ENCODE measurements at regions not wholly inside any gene's neighbourhood (a gene's known extent, or its start where the extent isn't known, plus 50 kb on each side); places are given as distances from the start of the nearest gene placed in this dataset.
"Not testable (repeated sequence)": the region's sequence is repeated elsewhere in the genome, so short reads cannot be mapped to it uniquely, and the experiment has no call there.

DNA sequence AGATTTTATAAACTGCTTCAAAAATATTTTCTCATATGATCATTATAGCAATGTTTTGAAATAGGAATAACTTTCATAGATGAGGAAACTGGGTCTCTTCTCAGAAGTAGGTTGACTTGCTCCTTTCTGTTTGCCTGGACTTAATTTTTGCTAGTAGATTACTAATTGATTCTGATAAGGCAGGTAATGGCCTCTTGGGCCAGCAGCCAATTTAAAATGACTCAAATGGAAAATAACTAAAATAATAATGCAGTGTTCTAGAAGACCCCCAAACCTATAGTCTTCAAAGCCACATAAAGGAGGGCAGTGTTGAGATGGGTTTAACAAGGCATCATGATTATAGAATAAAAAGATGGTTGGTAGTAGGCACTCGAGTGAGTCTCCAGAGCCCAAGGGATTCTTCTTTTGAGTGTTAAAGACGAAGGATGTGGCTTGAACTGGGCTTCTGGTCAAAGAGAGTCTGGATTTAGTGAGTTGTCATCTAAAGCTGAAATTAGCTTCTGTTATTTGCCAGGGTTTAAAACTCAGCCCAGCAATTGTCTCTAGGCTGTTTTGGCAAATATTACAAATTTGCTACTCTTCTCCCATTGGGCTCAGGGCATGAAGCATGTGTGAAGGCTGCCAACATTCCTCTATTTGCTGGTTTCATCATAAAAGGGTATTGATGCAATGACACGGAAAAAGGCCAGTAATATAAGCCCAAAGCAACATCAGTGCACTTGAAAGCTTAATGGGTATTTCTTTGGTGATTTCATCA lies 297.1 kb upstream of the MEIS2 start:
- no peaks in the 10 kb centered on the region for H3K27me3 ChIP-seq
- no peak overlapping the region for H3K9ac ChIP-seq (ENCODE audit: low read depth in 2 of 2, low read length in 2 of 2)
- no peaks in the 10 kb centered on the region for H3K36me3 ChIP-seq
- no peaks in the 10 kb centered on the region for H3K4me1 ChIP-seq
- TF ChIP-seq, protein P1, sequence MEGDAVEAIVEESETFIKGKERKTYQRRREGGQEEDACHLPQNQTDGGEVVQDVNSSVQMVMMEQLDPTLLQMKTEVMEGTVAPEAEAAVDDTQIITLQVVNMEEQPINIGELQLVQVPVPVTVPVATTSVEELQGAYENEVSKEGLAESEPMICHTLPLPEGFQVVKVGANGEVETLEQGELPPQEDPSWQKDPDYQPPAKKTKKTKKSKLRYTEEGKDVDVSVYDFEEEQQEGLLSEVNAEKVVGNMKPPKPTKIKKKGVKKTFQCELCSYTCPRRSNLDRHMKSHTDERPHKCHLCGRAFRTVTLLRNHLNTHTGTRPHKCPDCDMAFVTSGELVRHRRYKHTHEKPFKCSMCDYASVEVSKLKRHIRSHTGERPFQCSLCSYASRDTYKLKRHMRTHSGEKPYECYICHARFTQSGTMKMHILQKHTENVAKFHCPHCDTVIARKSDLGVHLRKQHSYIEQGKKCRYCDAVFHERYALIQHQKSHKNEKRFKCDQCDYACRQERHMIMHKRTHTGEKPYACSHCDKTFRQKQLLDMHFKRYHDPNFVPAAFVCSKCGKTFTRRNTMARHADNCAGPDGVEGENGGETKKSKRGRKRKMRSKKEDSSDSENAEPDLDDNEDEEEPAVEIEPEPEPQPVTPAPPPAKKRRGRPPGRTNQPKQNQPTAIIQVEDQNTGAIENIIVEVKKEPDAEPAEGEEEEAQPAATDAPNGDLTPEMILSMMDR (IDR thresholded peaks at IDR 0.05) = no peak
- no peak overlapping the region for H3K4me3 ChIP-seq
- DNase-seq = no peak
- no peak overlapping the region for H3K27ac ChIP-seq
- intact Hi-C loops (cut with DNase I) = no loop called here
- no peaks in the 10 kb centered on the region for H3K9me3 ChIP-seq

DNA sequence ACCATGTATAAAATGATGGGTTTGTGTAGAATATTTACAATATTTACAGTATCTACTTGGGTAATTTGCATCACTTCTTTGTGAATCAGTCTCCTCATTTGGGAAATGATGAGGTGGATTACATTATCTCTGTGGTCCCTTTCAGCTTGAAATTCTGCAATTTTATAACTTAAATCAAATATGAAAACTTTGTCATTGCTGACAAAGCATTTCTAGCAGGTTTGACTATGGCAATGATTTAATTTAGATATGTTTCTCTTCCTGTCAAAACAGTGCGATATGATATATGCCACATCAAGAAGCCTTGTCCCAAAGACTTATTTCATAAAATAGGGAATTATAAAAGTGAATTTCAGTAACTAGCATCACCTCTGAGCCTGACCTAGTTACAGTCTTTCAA lies 315.8 kb upstream of the MEIS2 start:
- intact Hi-C loops (cut with DNase I) = no loop called here
- TF ChIP-seq, protein P1 (IDR thresholded peaks at IDR 0.05) = no peak
- Histone ChIP-seq H3K27ac (no peak overlapping the region), H3K27me3 (no peaks in the 10 kb centered on the region), H3K9me3 (no peaks in the 10 kb centered on the region), H3K4me1 (no peaks in the 10 kb centered on the region), H3K4me3 (no peak overlapping the region), H3K9ac (ENCODE audit: low read depth in 2 of 2, low read length in 2 of 2) (no peak overlapping the region), H3K36me3 (no peaks in the 10 kb centered on the region)
- no peak for DNase-seq

DNA sequence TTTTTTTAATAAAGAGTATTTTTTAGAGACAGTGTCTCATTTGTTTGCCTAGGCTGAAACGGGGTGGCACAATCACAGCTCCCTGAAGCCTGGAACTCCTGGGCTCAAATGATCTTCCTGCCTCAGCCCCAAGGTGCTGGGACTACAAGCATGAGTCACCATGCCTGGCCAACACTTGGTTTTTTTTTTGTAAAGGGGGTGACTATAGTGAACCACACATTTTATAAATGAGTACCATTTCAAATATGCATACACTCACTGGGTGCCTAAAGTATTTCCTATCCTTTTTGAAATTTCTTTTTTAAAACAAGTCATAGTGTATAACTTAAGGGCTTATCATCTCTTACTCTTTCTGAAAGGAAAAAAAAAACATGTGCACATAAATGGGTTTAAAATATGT lies 325.2 kb upstream of the MEIS2 start:
- DNase-seq = no peak
- no peak overlapping the region for H3K4me3 ChIP-seq
- H3K4me1 ChIP-seq = no peaks in the 10 kb centered on the region
- H3K27ac ChIP-seq = no peak overlapping the region
- no peak overlapping the region for H3K9ac ChIP-seq (ENCODE audit: low read depth in 2 of 2, low read length in 2 of 2)
- no peaks in the 10 kb centered on the region for H3K9me3 ChIP-seq
- no peaks in the 10 kb centered on the region for H3K27me3 ChIP-seq
- intact Hi-C loops (cut with DNase I) = no loop called here
- TF ChIP-seq, protein P1 (IDR thresholded peaks at IDR 0.05) = no peak
- no peaks in the 10 kb centered on the region for H3K36me3 ChIP-seq

DNA sequence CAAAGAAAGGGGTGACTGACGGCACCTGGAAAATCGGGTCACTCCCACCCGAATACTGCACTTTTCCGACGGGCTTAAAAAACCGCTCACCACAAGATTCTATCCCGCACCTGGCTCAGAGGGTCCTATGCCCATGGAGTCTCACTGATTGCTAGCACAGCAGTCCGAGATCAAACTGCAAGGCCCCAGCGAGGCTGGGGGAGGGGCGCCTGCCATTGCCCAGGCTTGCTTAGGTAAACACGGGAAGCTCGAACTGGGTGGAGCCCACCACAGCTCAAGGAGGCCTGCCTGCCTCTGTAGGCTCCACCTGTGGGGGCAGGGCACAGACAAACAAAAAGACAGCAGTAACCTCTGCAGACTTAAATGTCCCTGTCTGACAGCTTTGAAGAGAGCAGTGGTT lies 327.0 kb upstream of the MEIS2 start:
- H3K9ac ChIP-seq (ENCODE audit: low read depth in 2 of 2, low read length in 2 of 2); H3K36me3 ChIP-seq; H3K27me3 ChIP-seq; H3K9me3 ChIP-seq; H3K4me3 ChIP-seq; H3K4me1 ChIP-seq; H3K27ac ChIP-seq; intact Hi-C loops (cut with DNase I); DNase-seq: not testable (repeated sequence)

DNA sequence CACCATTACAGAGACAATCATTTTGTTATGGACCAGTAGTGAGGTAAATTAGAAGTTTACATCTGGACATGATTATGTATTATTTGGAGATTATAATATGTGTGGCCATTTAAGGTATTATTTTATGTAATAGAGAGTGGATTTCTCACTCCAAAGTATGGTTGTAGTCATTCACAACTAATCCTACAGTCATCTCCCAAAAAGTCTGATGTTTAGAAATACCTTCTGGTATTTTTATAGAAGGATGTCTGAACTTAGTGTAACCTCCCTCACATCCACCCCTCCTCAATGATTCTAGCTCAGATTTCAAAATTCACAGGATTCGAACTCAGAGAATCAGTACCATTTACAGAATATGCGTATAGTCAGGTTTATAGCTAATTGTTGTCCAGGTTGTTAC lies 346.6 kb upstream of the MEIS2 start:
- DNase-seq = no peak
- intact Hi-C loops (cut with DNase I) = no loop called here
- Histone ChIP-seq H3K4me1 (no peaks in the 10 kb centered on the region), H3K9ac (ENCODE audit: low read depth in 2 of 2, low read length in 2 of 2) (no peak overlapping the region), H3K36me3 (no peaks in the 10 kb centered on the region), H3K27me3 (no peaks in the 10 kb centered on the region), H3K27ac (no peak overlapping the region), H3K9me3 (no peaks in the 10 kb centered on the region), H3K4me3 (no peak overlapping the region)
- TF ChIP-seq, protein P1 (IDR thresholded peaks at IDR 0.05) = no peak

DNA sequence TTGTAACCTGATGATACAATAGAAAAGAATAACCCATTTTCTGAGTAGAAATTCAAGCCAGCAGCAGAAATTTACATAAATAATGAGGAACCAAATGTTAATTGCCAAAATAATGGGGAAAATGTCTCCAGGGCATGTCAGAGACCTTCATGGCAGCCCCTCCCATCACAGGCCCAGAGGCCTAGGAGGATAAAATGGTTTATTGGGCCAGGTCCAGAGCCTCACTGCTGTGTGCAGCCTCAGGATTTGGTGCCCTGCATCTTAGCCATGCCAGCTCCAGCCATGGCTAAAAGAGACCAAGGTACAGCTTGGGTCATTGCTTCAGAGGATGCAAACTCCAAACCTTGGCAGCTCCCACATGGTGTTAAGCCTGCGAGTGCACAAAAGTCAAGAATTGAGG lies 352.1 kb upstream of the MEIS2 start:
- no peaks in the 10 kb centered on the region for H3K4me1 ChIP-seq
- no peak overlapping the region for H3K4me3 ChIP-seq
- no peaks in the 10 kb centered on the region for H3K36me3 ChIP-seq
- H3K9me3 ChIP-seq = no peaks in the 10 kb centered on the region
- H3K9ac ChIP-seq (ENCODE audit: low read depth in 2 of 2, low read length in 2 of 2) = no peak overlapping the region
- H3K27me3 ChIP-seq = no peaks in the 10 kb centered on the region
- H3K27ac ChIP-seq = no peak overlapping the region
- DNase-seq = no peak
- TF ChIP-seq, protein P1 (IDR thresholded peaks at IDR 0.05) = no peak
- intact Hi-C loops (cut with DNase I) = no loop called here
